Uterus (tissue), 3 donors: ENCODE measurements at regions not wholly inside any gene's neighbourhood (a gene's known extent, or its start where the extent isn't known, plus 50 kb on each side); places are given as distances from the start of the nearest gene placed in this dataset.

Experiments used
- DNase-seq, 2 donors: peaks; one replicate each; pipeline ENCODE4 v3.0.0-alpha.2; 2019 to 2020
- H3K27ac ChIP-seq, 2 donors: fragments of 200-600 bp; sonication (generic); 1 replicate in 1 of 2; 2 replicates in 1 of 2; pipeline ENCODE4 v1.5.1; 2016 to 2018
- H3K27me3 ChIP-seq, 2 donors: fragments of 200-600 bp; sonication (generic); one replicate each; pipeline ENCODE4 v1.5.1; 2018 to 2019; ENCODE audit warnings: control low read depth in 1 of 2
- H3K36me3 ChIP-seq, 2 donors: fragments of 200-600 bp; sonication (generic); one replicate each; pipeline ENCODE4 v1.5.1; 2019; ENCODE audit warnings: control low read depth in 1 of 2
- H3K4me1 ChIP-seq, 2 donors: fragments of 200-600 bp; sonication (generic); one replicate each; pipeline ENCODE4 v1.5.1; 2018 to 2019; ENCODE audit warnings: control low read depth in 1 of 2
- H3K4me3 ChIP-seq, 2 donors: fragments of 200-600 bp; sonication (generic); 1 replicate in 1 of 2; 2 replicates in 1 of 2; pipeline ENCODE4 v1.5.1; 2018 to 2019; ENCODE audit warnings: mild to moderate bottlenecking in 1 of 2
- H3K9me3 ChIP-seq, 2 donors: fragments of 200-600 bp; sonication (generic); one replicate each; pipeline ENCODE4 v1.5.1; 2019; ENCODE audit warnings: control low read depth in 1 of 2
- CTCF ChIP-seq, 4 experiments: fragments of 200-600 bp in 2 of 4; fragments of 450-650 bp in 2 of 4; sonication (generic) in 2 of 4; IDR thresholded peaks; one replicate each; pipeline ENCODE4 v1.5.1; 2016 to 2019; ENCODE audit warnings: antibody characterized with exemption in 4 of 4, mild to moderate bottlenecking in 2 of 4, moderate library complexity in 1 of 4
- POLR2A ChIP-seq, 2 donors: fragments of 450-650 bp; IDR thresholded peaks; one replicate each; pipeline ENCODE4 v1.6.1; 2016; ENCODE audit warnings: antibody characterized with exemption in 2 of 2, mild to moderate bottlenecking in 1 of 2, moderate library complexity in 1 of 2
- intact Hi-C: fragments of 100-400 bp; cut with DNase I; formaldehyde crosslinking; loops from one replicate; pipeline ENCODE4 v1.15.1; 2023; ENCODE audit warnings: low total_unique reads
- donor health status: DM: yes; HTN: yes; CAD: no.

GRCh38 chr17:72353502-72353901, 232.7 kb downstream of the SOX9 start:
- Histone ChIP-seq H3K9me3 (no peaks in the 10 kb centered on the region), H3K27me3 (no peaks in the 10 kb centered on the region), H3K27ac (no peak overlapping the region), H3K36me3 (no peaks in the 10 kb centered on the region), H3K4me1 (no peaks in the 10 kb centered on the region), H3K4me3 (no peak overlapping the region)
- DNase-seq = no peak
- TF ChIP-seq CTCF (IDR thresholded peaks at IDR 0.05) (no peak), POLR2A (IDR thresholded peaks at IDR 0.05) (no peak)
- intact Hi-C loops = no loop called here

GRCh38 chr17:72354071-72354470, 233.3 kb downstream of the SOX9 start:
- no peak for TF ChIP-seq POLR2A (IDR thresholded peaks at IDR 0.05)
- TF ChIP-seq CTCF (IDR thresholded peaks at IDR 0.05) = no peak
- Histone ChIP-seq H3K27me3 (no peaks in the 10 kb centered on the region), H3K4me1 (no peaks in the 10 kb centered on the region), H3K36me3 (no peaks in the 10 kb centered on the region), H3K27ac (no peak overlapping the region), H3K9me3 (no peaks in the 10 kb centered on the region), H3K4me3 (no peak overlapping the region)
- DNase-seq = no peak
- intact Hi-C loops = no loop called here

- H3K9me3 ChIP-seq = no peaks in the 10 kb centered on the region
- intact Hi-C loops = no loop called here
- H3K27ac ChIP-seq = no peak overlapping the region
- no peaks in the 10 kb centered on the region for H3K36me3 ChIP-seq
- no peak for DNase-seq
- H3K4me3 ChIP-seq = no peak overlapping the region
- TF ChIP-seq CTCF (IDR thresholded peaks at IDR 0.05) (no peak), POLR2A (IDR thresholded peaks at IDR 0.05) (no peak)
- H3K27me3 ChIP-seq = peaks cover 0 to 1% of the 10 kb centered on the region in 2 donors
- H3K4me1 ChIP-seq = no peaks in the 10 kb centered on the region
Observed at GRCh38 chr17:72357764-72358365, 237.0 kb downstream of the SOX9 start.

GRCh38 chr17:72358465-72358864, 237.6 kb downstream of the SOX9 start:
- intact Hi-C loops = no loop called here
- Histone ChIP-seq H3K27ac (no peak overlapping the region), H3K4me3 (no peak overlapping the region), H3K27me3 (peaks cover 0 to 6% of the 10 kb centered on the region in 2 donors), H3K9me3 (no peaks in the 10 kb centered on the region), H3K4me1 (no peaks in the 10 kb centered on the region), H3K36me3 (no peaks in the 10 kb centered on the region)
- TF ChIP-seq POLR2A (IDR thresholded peaks at IDR 0.05) (no peak), CTCF (IDR thresholded peaks at IDR 0.05) (no peak)
- DNase-seq = no peak

- intact Hi-C loops = no loop called here
- H3K36me3 ChIP-seq = no peaks in the 10 kb centered on the region
- TF ChIP-seq POLR2A (IDR thresholded peaks at IDR 0.05) = no peak
- TF ChIP-seq CTCF (IDR thresholded peaks at IDR 0.05) = no peak
- no peak for DNase-seq
- no peak overlapping the region for H3K27ac ChIP-seq
- H3K9me3 ChIP-seq = no peaks in the 10 kb centered on the region
- H3K4me1 ChIP-seq = no peaks in the 10 kb centered on the region
- no peak overlapping the region for H3K4me3 ChIP-seq
- peaks cover 0 to 14% of the 10 kb centered on the region in 2 donors for H3K27me3 ChIP-seq
Observed at GRCh38 chr17:72359274-72359673, 238.5 kb downstream of the SOX9 start.
